ENCODE measurements at regions not wholly inside any gene's neighbourhood (a gene's known extent, or its start where the extent isn't known, plus 50 kb on each side); places are given as distances from the start of the nearest gene placed in this dataset.
"Not testable (repeated sequence)": the region's sequence is repeated elsewhere in the genome, so short reads cannot be mapped to it uniquely, and the experiment has no call there.

DNA sequence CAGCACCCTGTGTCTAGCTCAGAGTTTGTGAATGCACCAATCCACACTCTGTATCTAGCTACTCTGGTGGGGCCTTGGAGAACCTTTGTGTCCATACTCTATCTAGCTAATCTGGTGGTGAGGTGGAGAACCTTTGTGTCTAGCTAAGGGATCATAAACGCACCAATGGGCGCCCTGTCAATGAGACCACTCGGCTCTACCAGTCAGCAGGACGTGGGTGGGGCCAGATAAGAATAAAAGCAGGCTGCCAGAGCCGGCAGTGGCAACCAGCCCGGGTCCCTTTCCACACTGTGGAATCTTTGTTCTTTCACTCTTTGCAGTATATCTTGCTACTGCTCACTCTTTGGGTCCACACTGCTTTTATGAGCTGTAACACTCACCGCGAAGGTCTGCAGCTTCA, 699.7 kb downstream of the CDH18 start:
- DNase-seq, result not testable (repeated sequence)

- DNase-seq, result no peak
Observed at GRCh38 chr5:19297934-19298333, 690.1 kb downstream of the CDH18 start.

DNA sequence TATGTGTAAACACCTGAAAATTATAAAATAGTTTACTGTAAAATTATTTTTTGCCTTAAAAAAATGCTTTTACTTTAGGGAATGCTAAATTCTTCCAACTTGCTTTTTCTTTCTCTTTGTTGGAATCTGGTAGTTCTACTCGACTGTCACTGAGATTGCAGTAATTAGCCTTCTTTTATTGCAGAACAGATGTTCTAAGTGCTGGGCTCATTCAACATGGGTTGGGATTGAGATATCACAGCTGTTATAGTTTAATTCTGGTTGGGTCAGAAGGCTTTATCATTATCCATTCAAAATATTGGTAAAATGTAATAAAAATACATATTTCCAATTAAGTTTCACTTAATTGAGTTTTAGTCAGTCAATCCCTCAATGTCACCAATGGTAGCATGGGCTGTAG, 686.7 kb downstream of the CDH18 start:
- no peak for DNase-seq

DNA sequence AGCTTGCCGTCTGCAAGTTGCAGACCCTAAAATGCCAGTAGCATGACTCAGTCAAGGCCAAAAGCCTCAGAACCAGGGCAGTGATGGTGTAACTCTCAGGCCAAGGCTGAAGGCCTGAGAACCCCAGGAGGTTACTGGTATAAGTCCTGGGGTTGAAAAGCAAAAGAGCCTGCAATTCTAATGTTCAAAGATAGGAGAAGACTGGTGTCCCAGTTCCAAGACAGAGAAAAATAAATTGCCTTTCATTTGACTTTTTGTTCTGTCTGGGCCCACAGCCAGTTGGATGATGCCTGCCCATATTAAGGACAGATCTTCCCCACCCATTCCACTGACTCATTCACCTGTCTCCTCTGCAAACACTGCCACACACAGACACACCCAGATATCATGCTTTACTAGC, 673.2 kb downstream of the CDH18 start:
- no peak for DNase-seq

DNA sequence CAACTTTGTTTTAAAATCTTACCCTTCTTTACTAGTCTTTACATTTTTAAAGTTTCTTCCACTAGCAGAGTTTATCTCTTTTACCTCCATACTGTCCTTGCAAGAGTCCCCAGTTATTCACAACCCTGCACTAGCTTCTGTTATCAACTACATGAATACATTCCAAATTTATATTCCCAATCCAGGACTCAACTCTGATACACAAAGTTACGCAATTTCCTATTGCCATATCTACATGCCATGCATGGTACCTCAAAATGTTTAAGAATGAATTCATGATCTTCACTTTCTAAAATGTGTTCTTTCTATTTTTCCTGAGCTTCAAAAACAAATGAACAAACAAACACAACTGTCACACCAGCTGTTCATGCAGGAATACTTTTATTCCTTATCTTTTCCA, 668.7 kb downstream of the CDH18 start:
- DNase-seq, result no peak

GRCh38 chr5:19322716-19323485, 665.1 kb downstream of the CDH18 start:
- DNase-seq, result no peak

DNA sequence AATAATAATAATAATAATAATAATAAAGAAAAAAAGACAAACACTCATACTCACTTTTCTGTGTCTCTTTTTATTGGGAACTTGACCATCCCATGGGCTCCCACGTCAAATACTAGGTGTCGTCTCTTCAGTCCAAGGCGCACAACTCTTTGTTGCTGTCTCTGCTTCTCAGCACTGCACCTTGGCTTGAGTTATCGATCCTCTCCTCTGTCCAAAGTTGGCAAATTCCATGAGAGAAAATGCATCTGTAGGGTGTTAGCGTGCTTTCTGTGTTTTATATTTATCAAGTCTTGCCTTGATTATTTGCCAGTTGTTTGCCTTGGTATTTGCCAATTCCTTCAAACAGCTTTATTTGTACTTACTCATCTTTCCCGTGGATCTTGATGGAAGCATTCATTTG, 653.7 kb downstream of the CDH18 start:
- no peak for DNase-seq

GRCh38 chr5:19342942-19343341, 645.1 kb downstream of the CDH18 start:
- DNase-seq, result no peak

DNA sequence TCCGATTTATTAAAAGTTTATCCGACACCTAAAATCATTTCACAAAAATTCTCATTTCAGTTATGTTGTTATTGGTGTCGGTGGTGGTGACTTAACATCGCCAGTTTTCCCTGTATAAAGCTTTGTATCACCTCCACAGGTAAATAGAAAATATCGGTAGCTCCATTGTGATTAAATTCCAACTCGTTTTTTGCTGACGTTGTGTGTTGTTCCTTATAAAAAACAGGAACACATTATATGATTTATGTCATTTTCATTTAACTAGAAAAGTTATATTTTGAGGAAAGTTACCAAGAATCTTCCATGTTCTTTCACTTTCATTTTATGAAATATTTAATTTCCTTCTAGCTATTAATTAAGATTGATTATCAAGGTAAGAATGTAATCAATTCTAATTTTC, 635.9 kb downstream of the CDH18 start:
- no peak for DNase-seq

- no peak for DNase-seq
Observed at GRCh38 chr5:19369048-19369447, 619.0 kb downstream of the CDH18 start.

DNA sequence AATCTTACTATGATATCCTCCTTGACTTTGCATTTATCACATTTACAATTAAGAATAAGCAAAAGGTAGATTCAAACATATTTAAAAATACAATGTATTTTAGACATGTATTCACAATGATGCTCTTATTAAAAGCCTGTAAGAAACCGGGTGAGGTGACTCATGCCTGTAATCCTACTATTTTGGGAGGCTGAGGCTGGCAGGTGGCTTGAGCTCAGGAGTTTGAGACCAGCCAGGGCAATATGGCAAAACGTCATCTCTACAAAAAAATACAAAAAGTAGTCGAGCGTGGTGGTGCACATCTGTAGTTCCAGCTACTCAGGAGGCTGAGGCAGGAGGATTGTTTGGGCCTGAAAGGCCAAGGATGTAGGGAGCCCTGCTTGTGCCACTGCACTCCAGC, 618.4 kb downstream of the CDH18 start:
- DNase-seq, result no peak

DNA sequence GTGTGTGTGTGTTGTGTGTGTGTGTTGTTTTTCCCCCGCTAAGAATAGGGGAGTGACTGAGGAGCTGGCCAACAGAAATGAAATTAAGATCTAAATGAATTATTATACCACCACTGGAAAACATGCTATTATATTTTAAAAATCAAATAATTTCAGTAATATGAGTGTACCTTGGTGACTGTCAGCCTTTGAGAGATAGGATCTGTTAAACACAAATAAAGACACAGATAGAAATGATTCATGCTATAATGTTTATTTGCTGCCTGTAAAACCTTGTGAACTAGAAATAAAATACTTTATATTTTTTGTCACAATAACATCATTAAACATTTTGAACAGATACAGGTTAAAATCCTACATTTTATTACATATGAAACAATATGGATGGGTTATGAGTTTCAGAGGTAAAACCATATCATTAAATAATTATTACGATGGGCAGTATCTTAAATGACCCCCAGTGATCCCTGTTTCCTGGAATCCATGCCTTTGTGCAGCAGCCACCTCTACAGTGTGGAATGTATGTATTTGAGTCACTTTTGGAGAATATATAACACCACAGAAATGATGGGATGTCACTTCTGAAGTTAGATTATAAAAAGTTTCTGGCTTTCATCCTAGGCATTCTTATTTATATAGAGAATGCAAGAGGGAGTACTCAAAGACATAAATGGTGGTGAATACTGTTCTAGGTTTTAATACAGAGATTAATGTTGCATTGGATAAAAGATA, 617.2 kb downstream of the CDH18 start:
- no peak for DNase-seq

- no peak for DNase-seq
Observed at GRCh38 chr5:19388391-19388790, 599.6 kb downstream of the CDH18 start.

DNA sequence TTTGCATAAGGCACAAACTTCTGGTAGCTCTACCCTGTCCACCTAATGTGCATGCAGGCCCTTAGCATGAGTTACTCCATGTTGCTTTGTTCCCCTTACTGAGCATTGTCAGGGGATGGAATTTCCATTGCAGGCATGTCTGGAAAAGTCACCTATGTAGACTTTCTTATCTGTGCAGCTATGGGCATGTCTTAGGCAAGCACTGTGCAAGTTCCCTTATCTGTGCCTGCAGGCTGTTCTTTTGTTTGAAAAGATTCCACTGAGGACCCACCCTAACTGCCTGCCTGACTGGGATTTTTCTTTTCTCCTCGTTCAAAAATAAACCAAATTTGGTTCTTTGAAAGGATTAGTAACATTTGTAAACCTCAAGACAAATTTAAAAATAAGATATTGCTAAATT, 587.0 kb downstream of the CDH18 start:
- DNase-seq, result no peak

DNA sequence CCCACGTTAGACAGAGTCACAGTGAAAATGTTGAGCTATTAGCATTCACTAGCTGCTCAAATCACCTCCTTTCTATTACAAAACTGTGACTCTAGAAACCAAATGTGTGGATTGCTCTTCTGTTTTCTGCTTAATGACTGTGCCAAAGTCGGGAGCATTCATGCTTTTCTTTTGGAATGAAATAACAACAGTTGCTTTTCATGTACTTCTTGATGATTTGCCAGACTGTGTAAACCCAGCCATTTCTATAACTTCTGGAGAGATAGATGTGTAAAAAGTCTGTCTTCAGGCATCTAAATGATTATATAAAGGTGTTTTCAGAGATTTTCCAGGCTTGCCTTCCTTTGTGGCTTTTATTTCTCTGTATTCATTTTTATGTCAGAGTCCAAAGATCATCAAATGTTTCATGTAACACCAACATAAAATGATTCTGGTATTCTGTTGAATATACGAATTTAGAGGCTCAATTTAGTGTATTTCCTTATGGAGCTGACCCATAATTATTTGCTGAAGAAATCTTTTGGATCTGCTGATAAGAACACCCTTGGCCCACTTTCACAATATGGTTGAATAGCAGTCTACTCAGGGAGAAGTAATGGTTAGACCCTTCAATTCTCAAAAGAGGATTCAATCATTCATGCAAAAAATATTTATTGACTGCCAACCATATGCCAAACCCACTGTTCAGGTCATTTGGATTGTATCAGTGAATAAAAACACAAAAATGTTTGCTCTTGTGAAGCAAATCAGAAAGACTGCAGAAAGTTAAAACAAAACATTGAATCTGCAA, 581.2 kb downstream of the CDH18 start:
- DNase-seq, result no peak

- no peak for DNase-seq
Observed at GRCh38 chr5:19408149-19408548, 579.9 kb downstream of the CDH18 start.

GRCh38 chr5:19411936-19412335, 576.1 kb downstream of the CDH18 start:
- no peak for DNase-seq

Measured in stimulated activated CD4-positive, alpha-beta T cell treated with anti-CD3 and anti-CD28 coated beads, Interleukin-4, amount 100 ng/mL, for 24 hours (primary cell).